Mesenchymal stem cell (in vitro differentiated cells and primary cell): ENCODE measurements at regions not wholly inside any gene's neighbourhood (a gene's known extent, or its start where the extent isn't known, plus 50 kb on each side); places are given as distances from the start of the nearest gene placed in this dataset.

Source experiments
- DNase-seq: peaks from one replicate; pipeline ENCODE4 v3.0.0-alpha.2; 2013
- H2AFZ ChIP-seq: one replicate; pipeline ENCODE4 v1.6.1; 2013; ENCODE audit warnings: low read depth, mild to moderate bottlenecking, control low read depth, inconsistent platforms, low read length, moderate library complexity
- H2AK5ac ChIP-seq: 2 replicates; pipeline ENCODE4 v1.6.1; 2013; ENCODE audit warnings: low read length, moderate library complexity, mild to moderate bottlenecking, inconsistent platforms; ENCODE audit not compliant: severe bottlenecking
- H2BK120ac ChIP-seq: one replicate; pipeline ENCODE4 v1.6.1; 2013; ENCODE audit warnings: low read depth, mild to moderate bottlenecking, inconsistent platforms, low read length, moderate library complexity
- H2BK12ac ChIP-seq, 2 experiments: one replicate each; pipeline ENCODE4 v1.6.1; 2013; ENCODE audit warnings: inconsistent platforms in 2 of 2, low read length in 2 of 2, mild to moderate bottlenecking in 2 of 2, moderate library complexity in 2 of 2, control low read depth in 1 of 2
- H2BK15ac ChIP-seq: one replicate; pipeline ENCODE4 v1.6.1; 2013; ENCODE audit warnings: mild to moderate bottlenecking, low read depth, inconsistent platforms; ENCODE audit not compliant: poor library complexity, severe bottlenecking
- H2BK5ac ChIP-seq: 2 replicates; pipeline ENCODE4 v1.6.1; 2013; ENCODE audit warnings: low read depth, mild to moderate bottlenecking, low read length, control low read depth, inconsistent platforms; ENCODE audit not compliant: poor library complexity, severe bottlenecking
- H3K14ac ChIP-seq, 2 experiments: one replicate each; pipeline ENCODE4 v1.6.1; 2013; ENCODE audit warnings: inconsistent platforms in 2 of 2, low read length in 2 of 2, control low read depth in 1 of 2, mild to moderate bottlenecking in 1 of 2, moderate library complexity in 1 of 2
- H3K18ac ChIP-seq, 2 experiments: one replicate each; pipeline ENCODE4 v1.6.1; 2013; ENCODE audit warnings: inconsistent platforms in 2 of 2, low read length in 2 of 2, control low read depth in 1 of 2, low read depth in 1 of 2, mild to moderate bottlenecking in 1 of 2
- H3K23ac ChIP-seq, 2 experiments: one replicate each; pipeline ENCODE4 v1.6.1; 2013; ENCODE audit warnings: inconsistent platforms in 2 of 2, low read length in 2 of 2, mild to moderate bottlenecking in 2 of 2, moderate library complexity in 2 of 2, control low read depth in 1 of 2
- H3K27ac ChIP-seq: 2 replicates; pipeline ENCODE4 v1.5.1; 2013; ENCODE audit warnings: mild to moderate bottlenecking, moderate library complexity, low read length, control low read depth, inconsistent platforms; ENCODE audit not compliant: poor library complexity, severe bottlenecking
- H3K27me3 ChIP-seq, 2 experiments: 2 replicates each; pipeline versions ENCODE4 v1.6.1 to v1.7.0; 2013; ENCODE audit warnings: low read length in 2 of 2, mild to moderate bottlenecking in 2 of 2, moderate library complexity in 2 of 2, control low read depth in 1 of 2, inconsistent platforms in 1 of 2; ENCODE audit not compliant: control insufficient read depth in 1 of 2, insufficient read depth in 1 of 2
- H3K36me3 ChIP-seq, 2 experiments: 2 replicates each; pipeline versions ENCODE4 v1.6.1 to v1.7.0; 2013; ENCODE audit warnings: low read length in 2 of 2, control low read depth in 1 of 2, inconsistent platforms in 1 of 2, low read depth in 1 of 2, mild to moderate bottlenecking in 1 of 2; ENCODE audit not compliant: insufficient read depth in 2 of 2, control insufficient read depth in 1 of 2
- H3K4ac ChIP-seq, 2 experiments: one replicate each; pipeline ENCODE4 v1.6.1; 2013; ENCODE audit warnings: inconsistent platforms in 2 of 2, low read length in 2 of 2, mild to moderate bottlenecking in 2 of 2, moderate library complexity in 2 of 2, control low read depth in 1 of 2, low read depth in 1 of 2
- H3K4me1 ChIP-seq: 2 replicates; pipeline ENCODE4 v1.6.1; 2013; ENCODE audit warnings: low read depth, low read length, control low read depth; ENCODE audit not compliant: control insufficient read depth, insufficient read depth
- H3K4me2 ChIP-seq: 2 replicates; pipeline ENCODE4 v1.6.1; 2013; ENCODE audit warnings: low read length, mild to moderate bottlenecking, inconsistent platforms; ENCODE audit not compliant: poor library complexity, severe bottlenecking
- H3K4me3 ChIP-seq, 2 experiments: 2 replicates each; pipeline versions ENCODE4 v1.5.1 to v1.7.0; 2013; ENCODE audit warnings: low read length in 2 of 2, mild to moderate bottlenecking in 2 of 2, control low read depth in 1 of 2, low read depth in 1 of 2; ENCODE audit not compliant: insufficient read depth in 1 of 2
- H3K79me1 ChIP-seq: replicated peaks from 2 replicates; pipeline ENCODE4 v1.6.1; 2013; ENCODE audit warnings: mild to moderate bottlenecking, control low read depth, low read length, inconsistent platforms; ENCODE audit not compliant: poor library complexity, severe bottlenecking
- H3K9ac ChIP-seq: 2 replicates; pipeline ENCODE4 v1.7.0; 2013; ENCODE audit warnings: mild to moderate bottlenecking, low read length, moderate library complexity
- H3K9me3 ChIP-seq: 2 replicates; pipeline ENCODE4 v1.7.0; 2013; ENCODE audit warnings: mild to moderate bottlenecking, low read length; ENCODE audit not compliant: control insufficient read depth
- H4K8ac ChIP-seq: one replicate; pipeline ENCODE4 v1.6.1; 2013; ENCODE audit warnings: inconsistent platforms, mild to moderate bottlenecking, low read length, moderate library complexity
- H4K91ac ChIP-seq: one replicate; pipeline ENCODE4 v1.6.1; 2013; ENCODE audit warnings: mild to moderate bottlenecking, low read length, inconsistent platforms
- WGBS: methylation state at CpG from one replicate; pipeline ENCODE4 v1.1.7; 2013; ENCODE audit warnings: mixed read lengths; 5-methylcytosine and 5-hydroxymethylcytosine counted together

DNA sequence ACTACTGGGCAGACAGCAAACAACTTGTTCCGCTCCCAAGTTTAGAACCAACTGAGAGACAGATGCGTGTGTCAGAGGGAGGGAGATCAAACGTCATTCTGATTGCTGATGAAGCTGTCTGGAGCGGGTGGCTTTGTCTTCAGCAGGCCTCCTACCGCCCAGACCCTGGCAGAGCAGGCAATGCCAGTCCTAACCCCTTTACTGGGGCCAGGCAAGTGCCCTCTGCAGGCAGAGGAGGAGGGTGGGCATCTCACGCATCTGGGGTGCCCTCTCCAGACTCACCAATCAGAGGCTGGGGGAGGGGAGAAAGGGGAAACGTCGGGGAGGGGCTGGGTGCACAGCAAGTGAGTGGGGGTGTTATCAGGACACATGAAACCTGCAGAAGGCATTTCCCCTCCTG is 126.6 kb downstream of the ACTL8 start:
- Histone ChIP-seq H3K4me1 (no peaks in the 10 kb centered on the region), H2AK5ac (no peak overlapping the region), H2AFZ (no peak overlapping the region), H2BK15ac (peak overlapping the region; percentile 18), H4K91ac (no peak overlapping the region), H3K4me3 (no peak overlapping the region), H3K9ac (no peak overlapping the region), H3K4ac (no peak overlapping the region), H3K23ac (peak overlapping the region in 1 of 2 experiments; percentile 11), H2BK120ac (no peak overlapping the region), H3K18ac (no peak overlapping the region), H4K8ac (no peak overlapping the region), H3K27me3 (no peaks in the 10 kb centered on the region), H3K79me1 (no peaks in the 10 kb centered on the region), H3K36me3 (no peaks in the 10 kb centered on the region), H2BK12ac (peak overlapping the region in 1 of 2 experiments; percentile 10), H3K14ac (no peak overlapping the region), H3K27ac (no peak overlapping the region), H2BK5ac (no peak overlapping the region), H3K9me3 (no peaks in the 10 kb centered on the region), H3K4me2 (no peak overlapping the region)
- 52% methylated on average over 8 of the region's 8 CpGs for WGBS
- no peak for DNase-seq

DNA sequence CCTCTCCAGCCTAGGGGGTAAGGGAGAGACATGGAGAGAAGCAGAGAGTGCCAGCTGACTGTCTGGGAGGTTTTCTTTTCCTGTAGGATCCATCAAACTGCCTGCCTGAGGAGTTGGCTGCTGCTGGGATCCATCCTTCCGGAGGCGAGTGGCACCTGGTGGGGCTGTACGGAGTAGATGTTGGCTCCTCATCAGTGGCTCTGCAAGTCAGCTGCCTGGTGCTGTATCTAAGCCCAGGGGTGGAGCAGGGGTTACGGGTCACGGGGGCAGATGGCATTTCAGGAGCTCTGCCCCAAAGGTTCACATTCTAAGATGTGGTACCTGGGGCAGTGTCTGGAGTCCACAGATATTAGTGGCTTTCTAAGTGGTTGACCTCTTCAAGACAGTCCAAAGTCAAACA is 128.0 kb downstream of the ACTL8 start:
- Histone ChIP-seq H2AK5ac (no peak overlapping the region), H3K4me2 (no peak overlapping the region), H3K9me3 (no peaks in the 10 kb centered on the region), H2BK5ac (no peak overlapping the region), H4K8ac (no peak overlapping the region), H4K91ac (no peak overlapping the region), H3K18ac (no peak overlapping the region), H3K14ac (no peak overlapping the region), H3K4ac (no peak overlapping the region), H3K4me3 (no peak overlapping the region), H3K27ac (no peak overlapping the region), H2BK15ac (no peak overlapping the region), H3K23ac (no peak overlapping the region), H2BK120ac (no peak overlapping the region), H3K36me3 (no peaks in the 10 kb centered on the region), H3K27me3 (no peaks in the 10 kb centered on the region), H3K9ac (no peak overlapping the region), H2BK12ac (no peak overlapping the region), H3K4me1 (no peaks in the 10 kb centered on the region), H2AFZ (no peak overlapping the region), H3K79me1 (no peaks in the 10 kb centered on the region)
- no peak for DNase-seq
- WGBS: 96% methylated on average over 5 of the region's 5 CpGs

DNA sequence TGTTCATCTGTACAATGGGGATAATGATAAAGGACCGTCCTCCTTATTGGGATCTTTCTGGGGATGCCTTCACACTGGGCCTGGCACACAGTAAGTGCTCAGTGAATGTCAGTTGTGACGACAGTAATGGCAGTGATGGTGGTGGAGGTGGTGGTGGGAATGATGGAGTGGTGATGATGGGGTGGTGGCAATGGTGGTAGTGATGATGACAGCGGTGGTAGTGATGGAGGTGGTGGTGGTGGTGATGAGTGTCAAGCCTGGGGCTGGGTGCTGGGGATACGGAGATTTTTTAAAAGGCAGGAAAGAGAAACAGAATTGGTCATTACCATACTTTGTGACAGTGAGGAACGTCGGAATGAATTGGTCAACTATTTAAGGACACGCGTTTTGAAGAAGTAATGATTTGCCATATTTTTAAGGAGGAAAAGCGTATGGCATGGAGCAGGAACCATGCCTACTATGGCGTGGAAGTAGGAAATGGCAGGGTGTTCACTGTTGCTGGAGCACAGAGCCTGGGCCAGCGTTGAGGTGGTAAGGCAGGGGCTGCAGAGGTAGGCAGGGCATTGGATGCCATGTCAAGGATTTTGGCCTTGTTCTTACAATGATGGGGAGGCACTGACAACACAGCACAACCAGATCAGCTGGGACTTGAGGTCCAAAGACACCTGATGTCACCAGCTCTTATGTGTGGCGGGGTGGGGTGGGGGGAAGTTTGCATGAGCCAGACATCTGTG is 128.7 kb downstream of the ACTL8 start:
- Histone ChIP-seq H2BK5ac (no peak overlapping the region), H2BK15ac (no peak overlapping the region), H3K36me3 (no peaks in the 10 kb centered on the region), H3K9me3 (no peaks in the 10 kb centered on the region), H3K9ac (no peak overlapping the region), H4K8ac (no peak overlapping the region), H3K27me3 (peaks cover 0 to under 1% of the 10 kb centered on the region in 2 experiments), H2BK120ac (no peak overlapping the region), H2AFZ (no peak overlapping the region), H3K18ac (no peak overlapping the region), H3K14ac (no peak overlapping the region), H4K91ac (no peak overlapping the region), H3K4ac (no peak overlapping the region), H3K27ac (no peak overlapping the region), H2AK5ac (no peak overlapping the region), H2BK12ac (no peak overlapping the region), H3K4me3 (no peak overlapping the region), H3K4me1 (no peaks in the 10 kb centered on the region), H3K79me1 (no peaks in the 10 kb centered on the region), H3K4me2 (no peak overlapping the region), H3K23ac (no peak overlapping the region)
- WGBS: 83% methylated on average over 12 of the region's 12 CpGs
- DNase-seq: no peak

DNA sequence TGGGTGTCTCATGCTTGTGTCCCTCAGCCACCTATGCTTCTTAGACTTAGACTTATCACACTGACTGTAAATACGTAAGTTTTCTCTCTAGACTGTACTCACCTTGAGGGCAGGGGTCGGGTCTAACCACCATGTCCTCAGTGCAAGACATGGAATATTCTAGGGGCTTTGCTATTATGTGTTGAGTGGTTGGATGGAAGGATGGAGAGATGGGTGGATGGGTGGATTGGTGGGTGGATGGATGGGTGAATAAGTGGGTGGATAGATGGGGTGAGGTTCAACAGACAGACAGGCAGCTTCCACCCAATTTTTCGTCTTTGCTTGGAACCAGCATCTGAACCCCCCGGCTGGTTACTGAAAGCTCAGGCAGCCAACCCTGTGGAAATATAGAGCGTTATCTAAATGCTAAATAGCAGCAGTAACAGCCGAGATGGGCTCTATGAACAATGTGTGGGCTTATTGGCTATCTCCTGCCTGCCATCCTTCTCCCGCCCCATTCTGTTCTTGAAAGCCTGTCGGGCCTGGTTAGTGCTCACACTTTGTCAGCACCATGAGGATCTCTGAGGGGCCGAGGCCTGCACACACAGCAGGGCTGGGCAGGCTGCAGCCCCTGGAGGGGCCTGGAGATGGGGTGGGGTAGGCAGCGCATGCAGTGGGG is 130.7 kb downstream of the ACTL8 start:
- H4K91ac ChIP-seq: no peak overlapping the region
- H3K14ac ChIP-seq: no peak overlapping the region
- H3K27me3 ChIP-seq: peaks cover 6 to 20% of the 10 kb centered on the region in 2 experiments
- no peak overlapping the region for H2BK5ac ChIP-seq
- H3K9me3 ChIP-seq: no peaks in the 10 kb centered on the region
- no peaks in the 10 kb centered on the region for H3K4me1 ChIP-seq
- WGBS: 73% methylated on average over 10 of the region's 10 CpGs
- H4K8ac ChIP-seq: no peak overlapping the region
- no peak overlapping the region for H3K4me2 ChIP-seq
- H2AFZ ChIP-seq: no peak overlapping the region
- no peak overlapping the region for H2BK120ac ChIP-seq
- H3K36me3 ChIP-seq: no peaks in the 10 kb centered on the region
- H3K27ac ChIP-seq: no peak overlapping the region
- no peak overlapping the region for H2BK15ac ChIP-seq
- no peak overlapping the region for H3K23ac ChIP-seq
- H3K9ac ChIP-seq: no peak overlapping the region
- H3K4me3 ChIP-seq: no peak overlapping the region
- H3K18ac ChIP-seq: no peak overlapping the region
- no peaks in the 10 kb centered on the region for H3K79me1 ChIP-seq
- DNase-seq: no peak
- H3K4ac ChIP-seq: no peak overlapping the region
- no peak overlapping the region for H2AK5ac ChIP-seq
- H2BK12ac ChIP-seq: no peak overlapping the region
